H1 (cell line): ENCODE measurements at regions not wholly inside any gene's neighbourhood (a gene's known extent, or its start where the extent isn't known, plus 50 kb on each side); places are given as distances from the start of the nearest gene placed in this dataset.

ENCODE experiments used
- CBX5 ChIP-seq: fragments of 300-800, 300-1000 bp; sonication (generic); IDR thresholded peaks from 2 replicates; pipeline ENCODE4 v1.7.1; 2016; ENCODE audit warnings: antibody characterized with exemption, low read length, low read depth
- CTCF ChIP-seq, 3 experiments: IDR thresholded peaks; 1 replicate in 2 of 3; 2 replicates in 1 of 3; pipeline versions ENCODE4 v1.5.1 to v1.6.1; 2011; ENCODE audit warnings: low read length in 3 of 3, mild to moderate bottlenecking in 3 of 3, inconsistent platforms in 2 of 3, low read depth in 1 of 3, moderate library complexity in 1 of 3; ENCODE audit not compliant: insufficient read depth in 1 of 3; ENCODE audit errors: control extremely low read depth in 1 of 3
- EP300 ChIP-seq, 2 experiments: IDR thresholded peaks; 1 replicate in 1 of 2; 2 replicates in 1 of 2; pipeline ENCODE4 v1.6.1; 2011 to 2012; ENCODE audit warnings: low read depth in 2 of 2, low read length in 2 of 2, mild to moderate bottlenecking in 2 of 2, borderline replicate concordance in 1 of 2, inconsistent platforms in 1 of 2, moderate library complexity in 1 of 2
- NRF1 ChIP-seq: IDR thresholded peaks from 2 replicates; pipeline ENCODE4 v1.6.1; 2011; ENCODE audit warnings: mild to moderate bottlenecking, low read depth, low read length, improper control_type of control experiment
- POLR2A ChIP-seq, 2 experiments: IDR thresholded peaks; 1 replicate in 1 of 2; 2 replicates in 1 of 2; pipeline ENCODE4 v1.6.1; 2011; ENCODE audit warnings: low read depth in 2 of 2, low read length in 2 of 2, mild to moderate bottlenecking in 2 of 2; ENCODE audit errors: control extremely low read depth in 1 of 2
- RFX5 ChIP-seq: IDR thresholded peaks from 2 replicates; pipeline ENCODE4 v1.6.1; 2011; ENCODE audit warnings: low read depth, low read length, improper control_type of control experiment, borderline replicate concordance
- SAP30 ChIP-seq: fragments of 300-600 bp; sonication (generic); IDR thresholded peaks from 2 replicates; pipeline ENCODE4 v1.7.1; 2012; ENCODE audit warnings: low read length, moderate library complexity, mild to moderate bottlenecking, inconsistent platforms; ENCODE audit not compliant: insufficient read depth, insufficient replicate concordance
- SIRT6 ChIP-seq: IDR thresholded peaks from one replicate; pipeline ENCODE4 v1.7.1; 2012; ENCODE audit warnings: low read length, inconsistent platforms
- TCF12 ChIP-seq: IDR thresholded peaks from 2 replicates; pipeline ENCODE4 v1.6.1; 2011; ENCODE audit warnings: low read depth, mild to moderate bottlenecking, low read length
- TEAD4 ChIP-seq: IDR thresholded peaks from 2 replicates; pipeline ENCODE4 v1.6.1; 2012; ENCODE audit warnings: low read depth, low read length, inconsistent platforms, mixed read lengths
- TF ChIP-seq, protein P1 (sequence below): IDR thresholded peaks from 2 replicates; pipeline ENCODE4 v1.6.1; 2012; ENCODE audit warnings: inconsistent platforms

GRCh38 chr10:70997236-70997635 is 108.9 kb upstream of the PCBD1 start:
- no peak for TF ChIP-seq CTCF (IDR thresholded peaks at IDR 0.05; ENCODE audit: control extremely low read depth in 1 of 3, insufficient read depth in 1 of 3, low read depth in 1 of 3, low read length in 3 of 3)
- no peak for TF ChIP-seq TEAD4
- TF ChIP-seq SIRT6: no peak
- no peak for TF ChIP-seq RFX5
- TF ChIP-seq TCF12: no peak
- TF ChIP-seq POLR2A (IDR thresholded peaks at IDR 0.05; ENCODE audit: control extremely low read depth in 1 of 2, low read depth in 2 of 2, low read length in 2 of 2): no peak
- TF ChIP-seq SAP30: no peak
- TF ChIP-seq NRF1: no peak
- TF ChIP-seq CBX5: no peak
- TF ChIP-seq, protein P1, sequence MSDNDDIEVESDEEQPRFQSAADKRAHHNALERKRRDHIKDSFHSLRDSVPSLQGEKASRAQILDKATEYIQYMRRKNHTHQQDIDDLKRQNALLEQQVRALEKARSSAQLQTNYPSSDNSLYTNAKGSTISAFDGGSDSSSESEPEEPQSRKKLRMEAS: no peak
- TF ChIP-seq EP300 (IDR thresholded peaks at IDR 0.05; ENCODE audit: borderline replicate concordance in 1 of 2, low read depth in 2 of 2, low read length in 2 of 2): no peak
